Neuronal stem cell (in vitro differentiated cells): ENCODE measurements at regions not wholly inside any gene's neighbourhood (a gene's known extent, or its start where the extent isn't known, plus 50 kb on each side); places are given as distances from the start of the nearest gene placed in this dataset.
A peak's percentile ranks its signal among the peaks of the same experiment; 100 is the strongest.

Experiments used
- DNase-seq: peaks from one replicate; pipeline ENCODE4 v3.0.0-alpha.2; 2013; ENCODE audit warnings: low spot score
- H2AFZ ChIP-seq: one replicate; pipeline ENCODE4 v1.6.1; 2013; ENCODE audit warnings: mild to moderate bottlenecking, low read length, inconsistent platforms
- H2AK5ac ChIP-seq: 2 replicates; pipeline ENCODE4 v1.6.1; 2013; ENCODE audit warnings: low read depth, mild to moderate bottlenecking, inconsistent platforms, low read length, moderate library complexity, mixed read lengths
- H2BK120ac ChIP-seq: 2 replicates; pipeline ENCODE4 v1.6.1; 2013; ENCODE audit warnings: low read depth, mild to moderate bottlenecking, inconsistent platforms, low read length, moderate library complexity, mixed read lengths
- H2BK12ac ChIP-seq: one replicate; pipeline ENCODE4 v1.6.1; 2013; ENCODE audit warnings: low read length, inconsistent platforms
- H2BK15ac ChIP-seq: 2 replicates; pipeline ENCODE4 v1.6.1; 2013; ENCODE audit warnings: mild to moderate bottlenecking, low read length, inconsistent platforms, mixed read lengths
- H2BK5ac ChIP-seq: one replicate; pipeline ENCODE4 v1.6.1; 2013; ENCODE audit warnings: inconsistent platforms, mild to moderate bottlenecking, low read length, moderate library complexity
- H3K14ac ChIP-seq: one replicate; pipeline ENCODE4 v1.6.1; 2013; ENCODE audit warnings: low read length, inconsistent platforms
- H3K18ac ChIP-seq: 2 replicates; pipeline ENCODE4 v1.6.1; 2013; ENCODE audit warnings: low read length, inconsistent platforms
- H3K23ac ChIP-seq: 2 replicates; pipeline ENCODE4 v1.6.1; 2013; ENCODE audit warnings: low read depth, mild to moderate bottlenecking, mixed read lengths, low read length, inconsistent platforms; ENCODE audit not compliant: poor library complexity
- H3K27ac ChIP-seq: replicated peaks from 3 replicates; pipeline ENCODE4 v1.5.1; 2013; ENCODE audit warnings: low read length, inconsistent platforms
- H3K27me3 ChIP-seq, 3 experiments: 2 replicates each; pipeline ENCODE4 v1.6.1; 2013; ENCODE audit warnings: low read length in 3 of 3, mild to moderate bottlenecking in 2 of 3, inconsistent platforms in 1 of 3, low read depth in 1 of 3, mixed read lengths in 1 of 3, moderate library complexity in 1 of 3; ENCODE audit not compliant: control insufficient read depth in 3 of 3, insufficient read depth in 3 of 3
- H3K36me3 ChIP-seq, 2 donors: replicated peaks in 1 of 2; 2 replicates each; pipeline ENCODE4 v1.6.1; 2013; ENCODE audit warnings: low read length in 2 of 2; ENCODE audit not compliant: control insufficient read depth in 2 of 2, insufficient read depth in 2 of 2
- H3K4ac ChIP-seq: 2 replicates; pipeline ENCODE4 v1.6.1; 2013; ENCODE audit warnings: inconsistent platforms, mild to moderate bottlenecking, low read length, moderate library complexity
- H3K4me1 ChIP-seq, 2 donors: 1 replicate in 1 of 2; 2 replicates in 1 of 2; pipeline ENCODE4 v1.6.1; 2013; ENCODE audit warnings: low read length in 2 of 2, low read depth in 1 of 2; ENCODE audit not compliant: control insufficient read depth in 2 of 2, insufficient read depth in 1 of 2
- H3K4me2 ChIP-seq: one replicate; pipeline ENCODE4 v1.6.1; 2013; ENCODE audit warnings: mild to moderate bottlenecking, low read length, inconsistent platforms; ENCODE audit not compliant: insufficient read depth, poor library complexity, severe bottlenecking
- H3K4me3 ChIP-seq, 2 donors: 2 replicates each; pipeline ENCODE4 v1.5.1; 2013; ENCODE audit warnings: low read length in 2 of 2, mild to moderate bottlenecking in 2 of 2, inconsistent platforms in 1 of 2, moderate library complexity in 1 of 2
- H3K79me1 ChIP-seq: one replicate; pipeline ENCODE4 v1.6.1; 2013; ENCODE audit warnings: low read depth, mild to moderate bottlenecking, inconsistent platforms, low read length, moderate library complexity
- H3K9ac ChIP-seq: one replicate; pipeline ENCODE4 v1.6.1; 2013; ENCODE audit warnings: mild to moderate bottlenecking, low read depth, low read length, inconsistent platforms; ENCODE audit not compliant: poor library complexity
- H3K9me3 ChIP-seq, 2 donors: replicated peaks in 1 of 2; 2 replicates each; pipeline versions ENCODE3 to v1.6.1; 2013; ENCODE audit warnings: low read length in 2 of 2, mild to moderate bottlenecking in 2 of 2, inconsistent platforms in 1 of 2, low read depth in 1 of 2, mixed read lengths in 1 of 2, moderate library complexity in 1 of 2; ENCODE audit not compliant: control insufficient read depth in 2 of 2, insufficient read depth in 1 of 2
- H4K8ac ChIP-seq: one replicate; pipeline ENCODE4 v1.6.1; 2013; ENCODE audit warnings: low read depth, mild to moderate bottlenecking, inconsistent platforms, low read length, moderate library complexity
- H4K91ac ChIP-seq: one replicate; pipeline ENCODE4 v1.6.1; 2013; ENCODE audit warnings: low read length, low read depth, mild to moderate bottlenecking, inconsistent platforms; ENCODE audit not compliant: poor library complexity
- WGBS, 2 donors: extraction: QIAGEN DNeasy Blood & Tissue Kit; methylation state at CpG; one replicate each; pipeline ENCODE4 v1.1.7; 2013; ENCODE audit warnings: missing lambda C conversion rate in 2 of 2, mixed read lengths in 1 of 2; ENCODE audit not compliant: insufficient read length in 2 of 2, insufficient replicate concordance in 1 of 2; ENCODE audit errors: extremely low coverage in 2 of 2; 5-methylcytosine and 5-hydroxymethylcytosine counted together

DNA sequence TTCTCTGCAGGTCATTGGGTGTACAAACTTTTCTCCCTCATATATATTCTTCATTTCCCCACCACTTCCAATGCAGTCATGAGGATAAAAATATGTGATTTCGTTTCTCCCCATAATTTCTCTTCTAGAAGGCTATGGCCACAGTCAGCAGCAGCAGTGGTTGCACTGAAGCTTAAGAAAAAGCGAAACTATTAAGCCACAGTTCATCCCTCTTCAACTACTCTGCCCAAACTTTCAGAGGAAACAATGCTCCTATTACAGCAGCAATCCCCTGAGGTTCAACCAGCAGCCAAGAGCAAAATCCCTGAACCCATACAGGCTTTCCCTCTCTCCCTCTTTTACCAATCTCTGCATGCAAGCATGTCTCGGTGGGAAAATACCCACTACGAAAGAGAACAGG lies 298.6 kb downstream of the DHX15 start:
- Histone ChIP-seq H3K4me2 (no peak overlapping the region), H2BK15ac (no peak overlapping the region), H3K27ac (no peak overlapping the region), H3K27me3 (no peaks in the 10 kb centered on the region), H4K91ac (no peak overlapping the region), H3K4ac (no peak overlapping the region), H3K23ac (no peak overlapping the region), H3K9ac (no peak overlapping the region), H3K9me3 (no peaks in the 10 kb centered on the region), H2AFZ (no peak overlapping the region), H2AK5ac (no peak overlapping the region), H3K79me1 (no peaks in the 10 kb centered on the region), H2BK12ac (no peak overlapping the region), H3K14ac (no peak overlapping the region), H3K4me3 (no peak overlapping the region), H2BK5ac (no peak overlapping the region), H3K18ac (no peak overlapping the region), H2BK120ac (no peak overlapping the region), H3K4me1 (no peaks in the 10 kb centered on the region), H3K36me3 (no peaks in the 10 kb centered on the region), H4K8ac (no peak overlapping the region)
- DNase-seq: no peak
- no CpG with 5 or more reads among the region's 4 CpGs for WGBS, 2 donors

DNA sequence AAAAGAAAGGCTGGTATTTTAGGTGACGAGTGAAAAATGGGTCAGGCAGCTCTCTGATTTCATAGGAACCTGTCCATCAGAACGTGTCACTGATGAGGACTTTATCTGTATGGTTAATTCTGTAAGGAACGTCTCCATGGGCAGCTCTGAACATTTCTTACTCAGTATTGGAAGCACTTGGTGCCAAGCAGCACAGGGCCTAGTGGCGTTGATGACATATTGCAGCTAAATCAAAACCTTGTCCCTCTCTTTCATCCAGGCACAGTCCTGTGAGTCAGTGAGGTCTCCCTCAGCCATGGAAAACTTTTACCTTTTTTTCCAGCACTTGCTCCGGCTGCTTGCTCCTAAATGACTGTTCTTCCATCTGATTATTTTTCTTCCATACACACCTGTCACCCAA lies 301.9 kb downstream of the DHX15 start:
- Histone ChIP-seq H3K23ac (no peak overlapping the region), H3K4ac (no peak overlapping the region), H3K4me3 (no peak overlapping the region), H2BK12ac (no peak overlapping the region), H3K27ac (no peak overlapping the region), H3K9me3 (no peaks in the 10 kb centered on the region), H3K14ac (no peak overlapping the region), H3K79me1 (no peaks in the 10 kb centered on the region), H2AK5ac (no peak overlapping the region), H2BK5ac (no peak overlapping the region), H3K36me3 (no peaks in the 10 kb centered on the region), H3K4me1 (peaks cover 0 to 2% of the 10 kb centered on the region in 2 donors), H3K4me2 (no peak overlapping the region), H4K91ac (no peak overlapping the region), H2BK15ac (no peak overlapping the region), H3K9ac (no peak overlapping the region), H3K27me3 (no peaks in the 10 kb centered on the region), H2BK120ac (no peak overlapping the region), H4K8ac (no peak overlapping the region), H3K18ac (no peak overlapping the region), H2AFZ (no peak overlapping the region)
- no peak for DNase-seq
- no CpG with 5 or more reads among the region's 5 CpGs for WGBS, 2 donors

DNA sequence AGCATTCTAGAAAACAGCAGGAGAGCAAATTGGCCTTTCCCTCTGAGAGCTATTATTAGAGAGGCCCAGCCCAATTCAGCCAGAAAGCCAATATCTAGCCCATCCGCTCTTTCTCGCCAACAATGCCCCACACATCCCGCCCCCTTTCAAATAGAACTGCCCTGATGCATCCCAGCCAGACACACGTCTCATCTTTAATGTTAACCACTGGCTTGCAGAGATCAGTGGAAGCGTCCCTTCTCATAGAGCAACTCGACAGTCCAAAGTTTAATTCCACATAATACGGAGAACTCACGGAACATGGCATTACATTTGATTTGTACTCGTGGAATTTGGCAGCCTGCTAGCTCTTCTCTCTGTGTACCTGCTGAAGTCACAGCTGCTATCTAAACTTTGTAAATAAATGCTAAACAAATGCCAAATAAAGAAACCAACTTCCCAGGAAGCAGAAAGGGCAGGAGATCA lies 304.4 kb downstream of the DHX15 start:
- Histone ChIP-seq H2BK15ac (no peak overlapping the region), H3K27ac (no peak overlapping the region), H2AFZ (no peak overlapping the region), H4K8ac (no peak overlapping the region), H3K4me2 (no peak overlapping the region), H3K36me3 (no peaks in the 10 kb centered on the region), H3K4me3 (no peak overlapping the region), H3K79me1 (no peaks in the 10 kb centered on the region), H3K27me3 (peaks cover 0 to 2% (median 0%) of the 10 kb centered on the region in 3 experiments), H3K18ac (no peak overlapping the region), H3K23ac (no peak overlapping the region), H4K91ac (no peak overlapping the region), H2AK5ac (no peak overlapping the region), H3K9me3 (peaks cover 0 to 1% of the 10 kb centered on the region in 2 donors), H2BK5ac (no peak overlapping the region), H3K4me1 (peaks cover 0 to 2% of the 10 kb centered on the region in 2 donors), H3K4ac (no peak overlapping the region), H2BK12ac (no peak overlapping the region), H3K9ac (no peak overlapping the region), H2BK120ac (no peak overlapping the region), H3K14ac (no peak overlapping the region)
- DNase-seq: no peak
- WGBS, 2 donors: no CpG with 5 or more reads among the region's 9 CpGs

DNA sequence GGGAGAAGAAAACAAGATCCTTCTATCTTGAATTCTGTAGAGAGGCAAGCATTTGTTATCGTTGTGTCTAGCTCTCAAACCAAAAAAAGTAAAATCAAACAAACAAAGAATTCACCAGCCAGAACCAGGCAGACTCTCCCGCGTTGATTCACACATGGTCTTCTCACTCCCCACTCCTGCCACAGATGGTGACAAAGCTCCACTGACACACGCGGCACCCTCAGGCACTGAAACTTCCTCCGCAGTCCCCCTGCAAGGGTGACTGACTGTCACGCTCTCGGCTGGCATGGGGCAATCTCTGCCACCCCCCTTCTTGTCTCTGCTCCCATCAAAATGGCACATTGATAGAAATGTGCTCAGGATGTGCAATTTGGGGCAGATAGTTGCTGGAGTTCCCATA lies 304.9 kb downstream of the DHX15 start:
- H3K27me3 ChIP-seq: peaks cover 0 to 2% (median 0%) of the 10 kb centered on the region in 3 experiments
- DNase-seq: no peak
- H2BK12ac ChIP-seq: no peak overlapping the region
- no peak overlapping the region for H3K9ac ChIP-seq
- H2AK5ac ChIP-seq: no peak overlapping the region
- no CpG with 5 or more reads among the region's 8 CpGs for WGBS, 2 donors
- no peak overlapping the region for H3K4me2 ChIP-seq
- H2BK5ac ChIP-seq: no peak overlapping the region
- H3K4me3 ChIP-seq: no peak overlapping the region
- no peaks in the 10 kb centered on the region for H3K79me1 ChIP-seq
- H2BK120ac ChIP-seq: no peak overlapping the region
- H3K4me1 ChIP-seq: peaks cover 0 to 2% of the 10 kb centered on the region in 2 donors
- no peak overlapping the region for H3K4ac ChIP-seq
- H3K9me3 ChIP-seq: peaks cover 0 to 1% of the 10 kb centered on the region in 2 donors
- H2BK15ac ChIP-seq: no peak overlapping the region
- peak overlapping the region; percentile 39 for H3K18ac ChIP-seq
- H2AFZ ChIP-seq: no peak overlapping the region
- H3K27ac ChIP-seq: no peak overlapping the region
- no peak overlapping the region for H3K14ac ChIP-seq
- no peak overlapping the region for H4K8ac ChIP-seq
- H4K91ac ChIP-seq: no peak overlapping the region
- H3K23ac ChIP-seq: no peak overlapping the region
- H3K36me3 ChIP-seq: no peaks in the 10 kb centered on the region
